Body of pancreas (tissue), 4 donors: ENCODE measurements at regions not wholly inside any gene's neighbourhood (a gene's known extent, or its start where the extent isn't known, plus 50 kb on each side); places are given as distances from the start of the nearest gene placed in this dataset.

Experiments
- POLR2A ChIP-seq, 3 donors: fragments of 450-650 bp; IDR thresholded peaks; one replicate each; pipeline ENCODE4 v1.6.1; 2016; ENCODE audit warnings: antibody characterized with exemption in 3 of 3, mild to moderate bottlenecking in 2 of 3
- TF ChIP-seq, protein P1 (sequence below), 7 experiments: fragments of 450-650 bp in 4 of 7; fragments of 200-600 bp in 3 of 7; sonication (generic) in 3 of 7; IDR thresholded peaks; one replicate each; pipeline ENCODE4 v1.5.1; 2016 to 2019; ENCODE audit warnings: antibody characterized with exemption in 7 of 7

DNA sequence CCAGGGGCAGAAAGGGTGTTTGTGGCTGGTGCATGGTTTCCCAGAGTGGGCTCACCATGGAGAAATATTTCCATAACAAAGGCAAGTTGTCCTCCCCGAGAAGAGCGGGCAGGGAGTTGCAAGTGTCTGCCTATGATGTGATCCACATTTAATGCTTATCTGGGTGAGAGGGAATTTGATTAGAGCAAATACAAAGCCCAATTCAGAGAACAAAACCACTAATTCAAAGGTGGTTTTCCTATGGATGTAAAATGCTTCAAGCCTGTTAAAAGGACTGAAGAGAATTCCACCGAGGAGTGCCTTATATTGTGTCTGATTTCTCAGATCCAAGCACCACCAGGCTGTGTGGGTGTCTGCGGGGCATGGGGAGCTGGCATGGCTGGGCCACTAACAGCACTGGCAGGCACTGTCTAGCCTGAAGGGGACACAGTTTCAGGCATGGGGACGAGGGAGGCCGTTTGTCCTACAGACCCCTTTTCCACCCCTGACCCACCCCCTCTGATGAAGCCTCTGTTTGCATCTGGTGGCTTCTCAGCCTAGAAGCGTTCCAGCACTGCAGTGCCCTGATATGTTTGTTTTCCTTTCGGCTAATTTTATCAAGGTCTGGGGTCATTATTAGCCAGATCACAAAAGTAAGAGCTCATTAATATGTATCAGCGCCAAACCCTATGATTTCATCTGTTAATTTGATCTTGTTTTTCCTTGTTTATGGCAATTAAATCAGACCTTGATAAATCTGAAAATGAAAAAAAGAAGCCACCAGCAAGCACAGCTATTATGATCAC lies 357.3 kb downstream of the HRH4 start:
- TF ChIP-seq POLR2A (IDR thresholded peaks at IDR 0.05): no peak
- TF ChIP-seq, protein P1, sequence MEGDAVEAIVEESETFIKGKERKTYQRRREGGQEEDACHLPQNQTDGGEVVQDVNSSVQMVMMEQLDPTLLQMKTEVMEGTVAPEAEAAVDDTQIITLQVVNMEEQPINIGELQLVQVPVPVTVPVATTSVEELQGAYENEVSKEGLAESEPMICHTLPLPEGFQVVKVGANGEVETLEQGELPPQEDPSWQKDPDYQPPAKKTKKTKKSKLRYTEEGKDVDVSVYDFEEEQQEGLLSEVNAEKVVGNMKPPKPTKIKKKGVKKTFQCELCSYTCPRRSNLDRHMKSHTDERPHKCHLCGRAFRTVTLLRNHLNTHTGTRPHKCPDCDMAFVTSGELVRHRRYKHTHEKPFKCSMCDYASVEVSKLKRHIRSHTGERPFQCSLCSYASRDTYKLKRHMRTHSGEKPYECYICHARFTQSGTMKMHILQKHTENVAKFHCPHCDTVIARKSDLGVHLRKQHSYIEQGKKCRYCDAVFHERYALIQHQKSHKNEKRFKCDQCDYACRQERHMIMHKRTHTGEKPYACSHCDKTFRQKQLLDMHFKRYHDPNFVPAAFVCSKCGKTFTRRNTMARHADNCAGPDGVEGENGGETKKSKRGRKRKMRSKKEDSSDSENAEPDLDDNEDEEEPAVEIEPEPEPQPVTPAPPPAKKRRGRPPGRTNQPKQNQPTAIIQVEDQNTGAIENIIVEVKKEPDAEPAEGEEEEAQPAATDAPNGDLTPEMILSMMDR (IDR thresholded peaks at IDR 0.05): no peak
